ENCODE measurements at regions not wholly inside any gene's neighbourhood (a gene's known extent, or its start where the extent isn't known, plus 50 kb on each side); places are given as distances from the start of the nearest gene placed in this dataset.

DNA sequence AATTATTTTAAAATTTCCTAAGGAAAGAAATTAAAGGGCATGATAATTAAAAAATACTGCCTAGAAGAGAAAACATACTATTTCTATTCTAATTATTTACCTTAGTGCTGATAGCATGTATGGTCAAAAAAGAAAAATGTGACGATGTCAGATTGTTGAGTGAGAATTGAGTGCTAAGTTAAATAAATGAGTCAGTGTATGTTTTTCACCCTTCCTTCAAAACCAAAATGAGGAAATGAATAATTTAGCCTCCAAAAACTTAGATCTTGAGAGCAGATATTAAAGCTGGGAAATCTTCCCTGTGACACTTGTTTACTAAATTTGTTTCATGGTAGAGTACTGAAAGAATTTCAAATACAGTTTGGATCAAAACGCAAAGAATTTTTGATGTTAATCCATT lies 58.6 kb upstream of the NYAP2 start:
- no peaks in the 10 kb centered on the region for H3K36me3 ChIP-seq (replicated peaks in 1 of 2)
- no peaks in the 10 kb centered on the region for H3K4me1 ChIP-seq (replicated peaks in 1 of 2)
- WGBS, 4 donors: 72 to 81% (median 75%) methylated on average over 2 of the region's 2 CpGs
- H3K4me3 ChIP-seq: no peak overlapping the region
- H3K9me3 ChIP-seq (replicated peaks in 1 of 3): no peaks in the 10 kb centered on the region
- no peak overlapping the region for H3K27ac ChIP-seq
- H3K27me3 ChIP-seq: no peaks in the 10 kb centered on the region
- intact Hi-C loops (cut with DNase I): no loop called here
- no peak for DNase-seq
- TF ChIP-seq, protein P1, sequence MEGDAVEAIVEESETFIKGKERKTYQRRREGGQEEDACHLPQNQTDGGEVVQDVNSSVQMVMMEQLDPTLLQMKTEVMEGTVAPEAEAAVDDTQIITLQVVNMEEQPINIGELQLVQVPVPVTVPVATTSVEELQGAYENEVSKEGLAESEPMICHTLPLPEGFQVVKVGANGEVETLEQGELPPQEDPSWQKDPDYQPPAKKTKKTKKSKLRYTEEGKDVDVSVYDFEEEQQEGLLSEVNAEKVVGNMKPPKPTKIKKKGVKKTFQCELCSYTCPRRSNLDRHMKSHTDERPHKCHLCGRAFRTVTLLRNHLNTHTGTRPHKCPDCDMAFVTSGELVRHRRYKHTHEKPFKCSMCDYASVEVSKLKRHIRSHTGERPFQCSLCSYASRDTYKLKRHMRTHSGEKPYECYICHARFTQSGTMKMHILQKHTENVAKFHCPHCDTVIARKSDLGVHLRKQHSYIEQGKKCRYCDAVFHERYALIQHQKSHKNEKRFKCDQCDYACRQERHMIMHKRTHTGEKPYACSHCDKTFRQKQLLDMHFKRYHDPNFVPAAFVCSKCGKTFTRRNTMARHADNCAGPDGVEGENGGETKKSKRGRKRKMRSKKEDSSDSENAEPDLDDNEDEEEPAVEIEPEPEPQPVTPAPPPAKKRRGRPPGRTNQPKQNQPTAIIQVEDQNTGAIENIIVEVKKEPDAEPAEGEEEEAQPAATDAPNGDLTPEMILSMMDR (IDR thresholded peaks at IDR 0.05): no peak
- no peak for TF ChIP-seq POLR2A (IDR thresholded peaks at IDR 0.05)

DNA sequence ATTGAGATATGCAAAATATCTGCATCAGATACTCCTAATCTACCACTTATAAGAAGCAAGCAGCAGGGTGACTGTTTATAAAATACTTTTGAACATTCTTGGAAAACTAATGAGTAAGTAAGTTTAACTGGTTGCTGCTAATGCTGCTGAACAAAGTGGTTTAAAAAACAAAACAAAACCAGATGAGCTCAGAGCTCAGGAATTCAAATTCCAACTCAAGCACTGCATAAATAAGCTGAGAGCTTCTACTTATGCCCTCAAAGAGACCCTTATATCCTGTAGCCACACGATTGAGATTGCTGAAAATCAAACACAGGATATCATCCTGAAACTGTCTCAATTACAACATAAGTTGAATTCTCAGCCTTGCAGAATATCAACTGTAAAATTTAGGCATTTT lies 62.3 kb upstream of the NYAP2 start:
- WGBS, 4 donors: 16 to 25% (median 18%) methylated on average over 1 of the region's 1 CpG
- H3K36me3 ChIP-seq (replicated peaks in 1 of 2): no peaks in the 10 kb centered on the region
- no peak overlapping the region for H3K27ac ChIP-seq
- no peaks in the 10 kb centered on the region for H3K9me3 ChIP-seq (replicated peaks in 1 of 3)
- no peak for DNase-seq
- intact Hi-C loops (cut with DNase I): no loop called here
- H3K4me3 ChIP-seq: no peak overlapping the region
- no peaks in the 10 kb centered on the region for H3K4me1 ChIP-seq (replicated peaks in 1 of 2)
- TF ChIP-seq, protein P1 (IDR thresholded peaks at IDR 0.05): no peak
- TF ChIP-seq POLR2A (IDR thresholded peaks at IDR 0.05): no peak
- no peaks in the 10 kb centered on the region for H3K27me3 ChIP-seq

DNA sequence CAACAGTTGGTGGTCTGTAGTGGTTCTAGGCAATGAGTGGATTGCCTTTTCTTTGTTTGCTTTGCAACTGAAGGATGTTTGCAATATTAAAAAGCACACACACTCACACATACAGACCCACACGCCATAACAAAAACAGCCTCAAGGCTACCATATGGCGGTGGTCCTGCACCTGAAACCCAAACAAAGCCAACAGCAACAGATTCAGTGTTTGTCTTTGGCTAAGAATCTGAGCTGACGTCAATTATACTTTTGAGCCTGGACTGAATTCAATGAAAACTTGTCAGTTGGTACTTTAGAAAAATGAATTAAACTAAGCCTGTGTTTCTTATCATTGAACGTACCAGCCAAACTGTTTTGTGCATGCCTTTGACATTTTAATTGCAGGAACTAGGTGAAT lies 65.0 kb upstream of the NYAP2 start:
- Histone ChIP-seq H3K9me3 (replicated peaks in 1 of 3) (no peaks in the 10 kb centered on the region), H3K27ac (no peak overlapping the region), H3K27me3 (no peaks in the 10 kb centered on the region), H3K4me3 (no peak overlapping the region), H3K4me1 (replicated peaks in 1 of 2) (no peaks in the 10 kb centered on the region), H3K36me3 (replicated peaks in 1 of 2) (no peaks in the 10 kb centered on the region)
- intact Hi-C loops (cut with DNase I): no loop called here
- TF ChIP-seq, protein P1 (IDR thresholded peaks at IDR 0.05): no peak
- TF ChIP-seq POLR2A (IDR thresholded peaks at IDR 0.05): no peak
- DNase-seq: no peak
- 28 to 42% (median 35%) methylated on average over 4 of the region's 4 CpGs for WGBS, 4 donors

DNA sequence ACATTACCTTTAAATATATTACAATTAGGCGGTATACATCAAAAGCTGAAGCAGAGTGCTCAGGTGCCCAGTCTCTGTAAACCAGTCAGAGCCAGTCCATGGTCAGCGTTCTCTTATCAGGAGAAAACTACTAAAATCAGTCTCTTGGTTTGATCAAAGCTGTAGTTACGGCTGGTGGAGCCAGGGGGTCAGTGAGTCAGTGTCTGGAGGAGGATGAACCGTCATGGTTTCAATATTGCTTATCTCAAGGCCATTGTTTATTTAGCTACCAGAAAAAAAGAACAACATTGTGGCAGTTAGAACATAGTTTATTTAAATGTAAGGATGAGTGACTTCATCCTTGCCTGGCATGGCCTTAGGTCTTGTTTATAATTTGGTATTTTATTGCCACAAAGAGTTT lies 71.3 kb upstream of the NYAP2 start:
- 25 to 28% (median 27%) methylated on average over 4 of the region's 4 CpGs for WGBS, 4 donors
- intact Hi-C loops (cut with DNase I): no loop called here
- H3K4me3 ChIP-seq: no peak overlapping the region
- no peak overlapping the region for H3K27ac ChIP-seq
- TF ChIP-seq POLR2A (IDR thresholded peaks at IDR 0.05): no peak
- TF ChIP-seq, protein P1 (IDR thresholded peaks at IDR 0.05): no peak
- DNase-seq: peak in 5 of 7 donors; percentile 3 to 37 (median 21)
- H3K36me3 ChIP-seq (replicated peaks in 1 of 2): no peaks in the 10 kb centered on the region
- no peaks in the 10 kb centered on the region for H3K4me1 ChIP-seq (replicated peaks in 1 of 2)
- no peaks in the 10 kb centered on the region for H3K27me3 ChIP-seq
- no peaks in the 10 kb centered on the region for H3K9me3 ChIP-seq (replicated peaks in 1 of 3)

Measured in adrenal gland (tissue), 9 donors.